Mucosa of gallbladder (tissue), 1 donor: ENCODE measurements at regions not wholly inside any gene's neighbourhood (a gene's known extent, or its start where the extent isn't known, plus 50 kb on each side); places are given as distances from the start of the nearest gene placed in this dataset.
"Not testable (repeated sequence)": the region's sequence is repeated elsewhere in the genome, so short reads cannot be mapped to it uniquely, and the experiment has no call there.

ENCODE experiments used
- DNase-seq: peaks from one replicate; pipeline ENCODE4 v3.0.0-alpha.2; 2020; ENCODE audit warnings: low spot score
- donor health status: DM: no; HTN: no; CAD: no.

- not testable (repeated sequence) for DNase-seq
Observed at GRCh38 chr7:149995369-149996026, 121.7 kb downstream of the ATP6V0E2 start.

DNA sequence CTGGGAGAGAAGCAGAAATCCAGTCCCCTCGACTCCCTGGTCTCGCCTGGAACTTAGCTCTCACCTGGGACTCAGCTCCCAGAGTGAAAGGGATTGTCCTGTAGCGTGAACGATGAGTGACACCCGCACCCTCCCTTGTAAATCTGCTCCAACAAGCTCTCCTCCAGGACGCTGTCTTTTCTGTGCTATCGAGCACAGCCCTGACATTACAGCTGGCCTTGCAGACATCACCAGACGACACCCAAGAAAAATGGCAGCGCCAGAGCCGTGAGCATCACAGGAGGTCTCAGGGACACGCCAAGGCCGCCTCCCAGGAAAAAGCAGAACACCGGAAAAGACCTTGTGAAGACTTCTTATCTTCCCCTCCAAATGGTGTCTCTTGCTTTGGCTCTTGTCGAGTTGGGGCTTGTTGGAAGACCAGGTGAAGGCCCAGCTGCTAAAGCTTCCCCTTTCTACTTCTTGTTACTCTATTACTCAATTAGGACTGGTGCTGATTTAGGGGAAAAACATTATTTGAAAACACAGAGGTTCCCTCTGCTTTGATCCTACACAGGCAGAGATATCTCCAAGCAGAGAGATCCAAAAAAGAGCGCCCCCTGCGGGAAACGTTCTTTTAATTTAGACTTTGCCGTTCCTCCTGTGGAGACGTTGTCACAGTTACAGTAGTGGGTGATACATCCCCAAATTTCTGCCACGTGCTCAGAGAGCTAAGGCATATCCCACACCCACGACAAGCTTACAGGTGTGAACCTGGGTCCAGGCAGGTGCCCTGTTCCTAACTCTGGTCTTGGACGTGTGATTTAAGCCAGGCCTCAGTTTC, 127.2 kb downstream of the ATP6V0E2 start:
- DNase-seq: not testable (repeated sequence)

DNA sequence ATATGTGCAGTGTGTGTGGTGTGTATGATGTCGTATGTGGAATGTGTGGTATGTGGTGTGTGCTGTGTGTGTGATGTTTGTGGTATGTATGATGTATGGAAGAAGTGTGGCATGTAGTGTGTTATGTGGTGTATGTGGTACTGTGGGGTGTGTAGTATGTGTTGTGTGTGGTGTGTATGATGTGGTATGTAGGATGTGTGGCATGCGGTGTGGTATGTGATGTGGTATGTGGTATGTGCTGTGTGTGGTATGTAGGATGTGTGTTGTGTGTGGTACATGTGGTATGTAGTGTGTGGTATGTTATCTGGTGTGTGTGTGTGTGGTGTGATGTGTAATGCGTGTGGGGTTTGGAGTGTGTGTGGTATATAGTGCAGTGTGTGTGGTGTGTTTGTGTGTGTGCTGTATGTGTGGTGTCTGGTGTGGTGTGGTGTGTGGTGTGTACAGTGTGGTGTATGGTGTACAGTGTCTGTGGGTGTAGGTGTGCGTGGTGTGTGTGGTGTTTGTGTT, 129.6 kb downstream of the ATP6V0E2 start:
- no peak for DNase-seq

DNA sequence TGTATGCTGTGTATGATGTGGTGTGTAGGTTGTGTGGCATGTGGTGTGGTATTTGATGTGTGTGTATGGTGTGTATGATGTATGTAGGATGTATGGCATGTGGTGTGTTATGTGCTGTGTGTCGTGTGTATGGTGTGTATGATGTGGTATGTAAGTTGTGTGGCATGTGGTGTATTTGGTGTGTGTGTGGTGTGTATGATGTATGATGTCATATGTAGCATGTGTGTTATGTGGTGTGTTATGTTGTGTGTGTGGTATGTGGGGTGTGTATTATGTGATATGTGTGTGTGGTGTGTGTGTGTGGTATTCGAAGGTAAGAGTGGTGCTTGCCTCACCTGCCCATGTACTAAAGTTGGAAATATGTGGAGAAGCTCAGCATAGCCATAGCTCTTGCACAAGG, 130.2 kb downstream of the ATP6V0E2 start:
- not testable (repeated sequence) for DNase-seq

GRCh38 chr7:150004843-150005242, 131.1 kb downstream of the ATP6V0E2 start:
- DNase-seq: not testable (repeated sequence)

- not testable (repeated sequence) for DNase-seq
Observed at GRCh38 chr7:150009620-150010303, 136.0 kb downstream of the ATP6V0E2 start.

DNA sequence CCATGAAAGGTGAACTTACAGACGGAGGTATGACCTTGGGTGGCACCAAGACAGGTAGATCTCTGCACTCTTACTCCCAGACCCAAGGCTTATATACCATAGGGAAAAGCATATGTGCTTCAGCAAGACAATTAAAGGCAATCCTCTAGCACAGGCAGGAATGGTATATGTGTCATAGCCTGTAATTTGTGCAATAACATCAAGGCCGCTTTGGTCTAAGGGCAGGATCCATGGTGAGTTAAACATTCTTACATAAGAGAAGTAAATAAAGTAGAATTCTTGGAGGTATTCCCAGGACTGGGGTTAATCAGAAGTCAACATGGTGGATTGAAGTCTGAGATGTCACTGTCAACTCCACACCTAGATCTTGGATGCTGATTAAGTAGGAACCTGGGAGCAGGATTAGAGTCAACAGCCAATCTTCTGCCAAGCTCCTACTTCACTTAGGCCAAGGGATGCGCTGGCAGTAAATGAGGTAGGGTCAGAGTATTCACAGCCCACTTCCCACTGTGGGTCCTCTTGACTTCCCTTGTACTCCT, 143.0 kb downstream of the ATP6V0E2 start:
- peak; percentile 13 for DNase-seq

DNA sequence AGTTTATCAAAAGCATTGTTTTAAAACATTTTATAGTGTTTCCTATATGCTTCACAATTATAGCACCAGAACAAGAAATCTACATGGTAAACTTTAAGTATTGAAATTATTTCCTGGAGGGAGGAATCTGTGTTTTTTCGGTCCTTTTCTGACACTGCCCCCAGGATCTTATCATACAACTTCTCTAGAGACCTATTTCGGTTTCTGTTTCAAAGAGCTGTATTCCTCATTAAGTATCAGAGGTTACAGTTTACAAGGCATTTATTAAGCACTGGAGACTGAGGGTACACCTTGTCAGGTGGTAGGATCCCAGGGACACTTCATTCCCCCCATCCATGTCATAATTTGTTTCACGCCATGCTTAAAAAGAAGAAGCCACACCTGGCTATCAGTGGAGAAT, 146.4 kb downstream of the ATP6V0E2 start:
- not testable (repeated sequence) for DNase-seq

- not testable (repeated sequence) for DNase-seq
Observed at GRCh38 chr7:150024550-150025490, 151.1 kb downstream of the ATP6V0E2 start.

GRCh38 chr7:150025802-150026201, 152.0 kb downstream of the ATP6V0E2 start:
- DNase-seq: not testable (repeated sequence)

GRCh38 chr7:150028344-150029012, 154.7 kb downstream of the ATP6V0E2 start:
- DNase-seq: not testable (repeated sequence)

- not testable (repeated sequence) for DNase-seq
Observed at GRCh38 chr7:150029013-150029389, 155.2 kb downstream of the ATP6V0E2 start.

DNA sequence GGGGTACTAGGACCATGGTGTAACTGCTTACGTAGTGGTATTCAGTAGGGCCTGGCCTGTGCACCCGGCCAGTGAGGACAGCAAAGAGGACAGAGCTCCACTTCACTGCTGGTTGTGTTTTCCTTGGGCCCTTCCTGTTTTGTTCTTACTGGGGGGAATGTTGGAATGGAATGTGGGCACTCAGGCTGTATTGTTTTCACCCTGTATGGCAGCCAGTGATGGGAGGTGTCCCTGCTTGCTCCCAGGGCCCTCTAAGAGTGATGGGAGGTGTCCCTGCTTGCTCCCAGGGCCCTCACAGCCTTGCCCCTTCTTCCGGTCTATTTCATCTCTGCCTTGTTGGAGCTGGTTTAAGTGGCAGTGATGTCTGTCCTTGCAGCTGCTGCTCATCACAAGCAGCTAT, 158.0 kb downstream of the ATP6V0E2 start:
- DNase-seq: not testable (repeated sequence)

- not testable (repeated sequence) for DNase-seq
Observed at GRCh38 chr7:150033711-150034110, 159.9 kb downstream of the ATP6V0E2 start.

DNA sequence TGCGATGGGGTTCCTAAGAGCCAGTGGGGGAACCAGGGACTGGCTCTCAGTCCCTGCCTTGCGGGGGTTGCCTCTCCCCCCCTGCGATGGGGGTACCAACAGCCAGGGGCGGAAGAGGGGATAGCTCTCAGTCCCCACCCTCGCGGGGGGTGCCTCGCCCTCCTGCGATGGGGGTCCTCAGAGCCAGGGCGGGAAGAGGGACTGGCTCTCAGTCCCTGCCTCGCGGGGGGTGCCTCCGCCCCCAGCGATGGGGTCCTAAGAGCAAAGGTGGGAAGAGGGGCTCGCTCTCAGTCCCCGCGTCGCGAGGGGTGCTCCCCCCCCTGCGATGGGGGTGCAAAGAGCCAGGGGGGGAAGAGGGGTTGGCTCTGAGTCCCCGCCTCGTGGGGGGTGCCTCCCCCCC, 162.0 kb downstream of the ATP6V0E2 start:
- DNase-seq: not testable (repeated sequence)

GRCh38 chr7:150039061-150039460, 165.3 kb downstream of the ATP6V0E2 start:
- DNase-seq: not testable (repeated sequence)

- not testable (repeated sequence) for DNase-seq
Observed at GRCh38 chr7:150042281-150042680, 168.5 kb downstream of the ATP6V0E2 start.

DNA sequence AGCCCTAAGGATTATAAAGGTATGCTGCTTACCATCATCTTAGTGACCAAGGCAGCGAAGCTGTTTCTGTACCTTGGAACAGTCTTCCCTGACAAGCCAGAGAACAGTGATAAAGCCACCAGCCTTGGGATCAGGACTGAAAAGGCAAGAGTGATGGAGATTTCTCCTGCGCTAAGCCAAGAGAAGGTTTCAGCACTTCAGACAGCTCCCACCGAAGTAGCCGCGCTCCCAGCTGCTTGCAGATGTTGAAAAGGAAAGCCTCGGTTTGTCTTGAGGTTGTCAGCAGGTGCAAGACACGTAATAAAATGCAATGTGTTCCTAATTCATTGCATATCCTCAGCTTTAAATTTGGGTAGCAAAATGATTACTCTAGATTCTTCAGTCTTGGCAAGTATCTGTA, 171.0 kb downstream of the ATP6V0E2 start:
- peak; percentile 15 for DNase-seq

GRCh38 chr7:150045596-150045995, 171.8 kb downstream of the ATP6V0E2 start:
- DNase-seq: not testable (repeated sequence)
